ENCODE measurements at regions not wholly inside any gene's neighbourhood (a gene's known extent, or its start where the extent isn't known, plus 50 kb on each side); places are given as distances from the start of the nearest gene placed in this dataset.
A peak's percentile ranks its signal among the peaks of the same experiment; 100 is the strongest.

DNA sequence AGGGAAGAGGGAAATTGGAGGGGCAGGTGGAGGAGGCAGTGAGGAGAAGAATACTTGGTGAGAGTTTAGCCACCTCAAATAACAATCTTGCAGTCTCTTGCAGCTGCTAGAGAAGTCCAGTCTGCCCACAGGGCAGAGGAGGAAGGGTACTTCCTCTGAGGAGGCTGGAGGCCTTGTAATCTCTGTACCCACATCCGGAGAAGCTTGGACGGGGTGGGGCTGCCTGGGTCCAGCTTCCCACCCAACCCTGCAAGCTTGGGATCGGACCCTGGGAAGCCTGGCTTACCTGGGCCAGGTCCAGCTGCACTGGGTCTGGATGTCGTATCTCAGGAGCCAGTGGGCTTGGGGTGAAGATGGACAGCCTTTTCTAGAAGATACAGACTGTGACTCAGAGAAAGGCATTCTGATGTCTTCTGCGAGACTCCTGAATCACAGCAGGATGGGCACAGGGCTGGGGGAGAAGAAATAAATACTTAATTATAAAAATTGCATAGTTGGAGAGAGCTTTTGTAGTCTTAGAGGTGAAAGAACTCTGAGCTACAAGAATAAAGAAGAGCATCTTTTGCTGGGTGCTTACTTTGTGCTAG lies 111.8 kb upstream of the JUN start:
- H3K4me1 ChIP-seq (ENCODE audit: control insufficient read depth, insufficient read depth, low read length), result no peaks in the 10 kb centered on the region
- no peak overlapping the region for H3K4me3 ChIP-seq (ENCODE audit: low read depth, low read length)
- H3K9ac ChIP-seq (ENCODE audit: low read depth, low read length), result no peak overlapping the region
- no peaks in the 10 kb centered on the region for H3K9me3 ChIP-seq (ENCODE audit: control insufficient read depth, insufficient read depth, low read length)
- no peaks in the 10 kb centered on the region for H3K36me3 ChIP-seq (ENCODE audit: control insufficient read depth, insufficient read depth, low read length)
- H3K27me3 ChIP-seq (ENCODE audit: control insufficient read depth, insufficient read depth, low read length), result peaks cover 4% of the 10 kb centered on the region

DNA sequence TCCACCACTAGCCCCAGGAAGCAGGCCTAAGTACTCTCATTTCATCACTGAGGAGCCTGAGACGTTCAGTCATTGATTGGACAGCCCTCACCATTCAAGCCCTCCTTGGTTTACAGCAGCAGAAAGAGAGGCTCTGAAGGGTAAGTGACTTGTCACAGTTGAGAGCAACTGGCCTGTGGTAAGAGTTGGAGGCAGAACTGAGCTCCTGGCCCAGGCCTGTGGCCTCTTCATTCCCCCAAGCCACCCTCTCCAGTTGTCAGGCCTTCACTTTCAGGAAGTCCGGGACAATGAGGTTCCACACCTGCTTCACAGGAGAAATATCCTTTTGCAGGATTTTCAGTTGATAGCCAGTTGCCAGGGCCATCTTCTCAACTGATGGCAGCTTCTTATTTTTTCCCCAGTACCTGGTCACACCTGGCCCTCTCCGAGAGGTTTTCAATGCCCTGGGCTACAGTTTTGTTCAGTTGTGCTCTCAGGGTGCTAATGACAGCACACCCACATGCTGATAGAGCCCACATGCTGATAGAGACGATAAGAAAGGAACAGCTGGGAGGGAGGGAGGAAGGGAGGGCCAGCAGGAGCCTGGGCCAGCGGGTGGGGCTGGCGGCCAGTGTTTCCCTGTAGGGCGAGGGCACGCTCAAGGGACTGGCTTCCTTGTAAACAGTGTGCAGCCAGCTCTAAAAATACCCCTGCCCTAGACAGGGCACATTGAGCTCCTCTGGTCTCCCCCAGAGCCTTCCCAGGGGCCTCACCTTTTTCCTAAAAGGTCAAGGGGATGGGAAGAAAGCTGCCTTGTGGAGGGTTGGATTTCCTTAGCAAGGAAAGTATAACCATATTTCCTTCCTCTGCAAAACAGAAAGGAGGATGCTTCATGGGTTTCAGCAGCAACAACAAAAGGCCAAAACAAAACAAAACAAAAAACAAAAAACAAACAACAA lies 112.7 kb upstream of the JUN start:
- no peaks in the 10 kb centered on the region for H3K36me3 ChIP-seq (ENCODE audit: control insufficient read depth, insufficient read depth, low read length)
- no peak overlapping the region for H3K9ac ChIP-seq (ENCODE audit: low read depth, low read length)
- no peaks in the 10 kb centered on the region for H3K4me1 ChIP-seq (ENCODE audit: control insufficient read depth, insufficient read depth, low read length)
- H3K9me3 ChIP-seq (ENCODE audit: control insufficient read depth, insufficient read depth, low read length), result no peaks in the 10 kb centered on the region
- H3K27me3 ChIP-seq (ENCODE audit: control insufficient read depth, insufficient read depth, low read length), result peaks cover 4% of the 10 kb centered on the region
- H3K4me3 ChIP-seq (ENCODE audit: low read depth, low read length), result no peak overlapping the region

GRCh38 chr1:58898739-58899586 lies 115.1 kb upstream of the JUN start:
- Histone ChIP-seq H3K4me1 (ENCODE audit: control insufficient read depth, insufficient read depth, low read length) (peaks cover 3% of the 10 kb centered on the region), H3K4me3 (ENCODE audit: low read depth, low read length) (no peak overlapping the region), H3K36me3 (ENCODE audit: control insufficient read depth, insufficient read depth, low read length) (no peaks in the 10 kb centered on the region), H3K9me3 (ENCODE audit: control insufficient read depth, insufficient read depth, low read length) (no peaks in the 10 kb centered on the region), H3K27me3 (ENCODE audit: control insufficient read depth, insufficient read depth, low read length) (peaks cover 9% of the 10 kb centered on the region), H3K9ac (ENCODE audit: low read depth, low read length) (no peak overlapping the region)

DNA sequence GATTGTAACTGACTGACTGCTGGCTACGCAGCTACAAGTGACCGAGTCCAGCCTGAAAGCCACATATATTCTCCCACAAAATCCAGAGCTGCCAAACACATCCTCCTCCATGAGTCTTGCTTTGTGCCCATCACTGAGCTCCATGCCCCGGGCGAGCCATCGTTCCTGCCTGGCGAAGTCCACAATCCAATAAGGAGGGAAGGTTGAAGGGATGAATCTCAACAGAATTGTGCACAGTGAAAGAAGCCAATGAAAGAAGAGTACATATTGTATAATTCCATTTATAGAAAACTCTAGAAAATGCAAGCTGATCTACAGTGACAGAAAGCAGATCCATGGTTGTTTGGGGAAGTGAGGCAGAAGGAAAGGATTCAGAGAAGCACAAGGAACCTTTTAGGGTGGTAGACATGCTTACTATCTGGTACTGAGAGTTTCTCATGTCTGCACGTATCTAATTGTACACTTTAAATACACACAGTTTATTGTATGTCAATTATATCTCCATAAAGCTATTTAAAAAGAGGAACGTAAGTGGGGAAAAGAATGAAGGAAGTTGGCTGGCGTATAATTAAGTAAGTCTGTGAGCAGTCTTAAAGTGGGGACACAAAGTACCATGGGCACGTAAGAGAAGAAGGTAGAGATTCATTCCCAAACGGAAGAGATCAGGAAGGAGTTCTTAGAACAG lies 115.9 kb upstream of the JUN start:
- H3K9ac ChIP-seq (ENCODE audit: low read depth, low read length), result no peak overlapping the region

GRCh38 chr1:58900396-58900795 lies 116.5 kb upstream of the JUN start:
- no peak overlapping the region for H3K9ac ChIP-seq (ENCODE audit: low read depth, low read length)
- H3K4me3 ChIP-seq (ENCODE audit: low read depth, low read length), result no peak overlapping the region
- H3K36me3 ChIP-seq (ENCODE audit: control insufficient read depth, insufficient read depth, low read length), result no peaks in the 10 kb centered on the region
- peaks cover 3% of the 10 kb centered on the region for H3K4me1 ChIP-seq (ENCODE audit: control insufficient read depth, insufficient read depth, low read length)
- peaks cover 15% of the 10 kb centered on the region for H3K27me3 ChIP-seq (ENCODE audit: control insufficient read depth, insufficient read depth, low read length)
- H3K9me3 ChIP-seq (ENCODE audit: control insufficient read depth, insufficient read depth, low read length), result no peaks in the 10 kb centered on the region

More for the DNA sequence above, 115.9 kb upstream of the JUN start:
- no peaks in the 10 kb centered on the region for H3K36me3 ChIP-seq (ENCODE audit: control insufficient read depth, insufficient read depth, low read length)
- H3K4me1 ChIP-seq (ENCODE audit: control insufficient read depth, insufficient read depth, low read length), result peaks cover 3% of the 10 kb centered on the region
- H3K9me3 ChIP-seq (ENCODE audit: control insufficient read depth, insufficient read depth, low read length), result no peaks in the 10 kb centered on the region
- H3K27me3 ChIP-seq (ENCODE audit: control insufficient read depth, insufficient read depth, low read length), result peaks cover 9% of the 10 kb centered on the region
- H3K4me3 ChIP-seq (ENCODE audit: low read depth, low read length), result no peak overlapping the region

- H3K9me3 ChIP-seq (ENCODE audit: control insufficient read depth, insufficient read depth, low read length), result no peaks in the 10 kb centered on the region
- H3K4me3 ChIP-seq (ENCODE audit: low read depth, low read length), result no peak overlapping the region
- peaks cover 3% of the 10 kb centered on the region for H3K4me1 ChIP-seq (ENCODE audit: control insufficient read depth, insufficient read depth, low read length)
- no peaks in the 10 kb centered on the region for H3K36me3 ChIP-seq (ENCODE audit: control insufficient read depth, insufficient read depth, low read length)
- peaks cover 15% of the 10 kb centered on the region for H3K27me3 ChIP-seq (ENCODE audit: control insufficient read depth, insufficient read depth, low read length)
- H3K9ac ChIP-seq (ENCODE audit: low read depth, low read length), result no peak overlapping the region
These were observed 117.2 kb upstream of the JUN start for GRCh38 chr1:58901008-58901407.

DNA sequence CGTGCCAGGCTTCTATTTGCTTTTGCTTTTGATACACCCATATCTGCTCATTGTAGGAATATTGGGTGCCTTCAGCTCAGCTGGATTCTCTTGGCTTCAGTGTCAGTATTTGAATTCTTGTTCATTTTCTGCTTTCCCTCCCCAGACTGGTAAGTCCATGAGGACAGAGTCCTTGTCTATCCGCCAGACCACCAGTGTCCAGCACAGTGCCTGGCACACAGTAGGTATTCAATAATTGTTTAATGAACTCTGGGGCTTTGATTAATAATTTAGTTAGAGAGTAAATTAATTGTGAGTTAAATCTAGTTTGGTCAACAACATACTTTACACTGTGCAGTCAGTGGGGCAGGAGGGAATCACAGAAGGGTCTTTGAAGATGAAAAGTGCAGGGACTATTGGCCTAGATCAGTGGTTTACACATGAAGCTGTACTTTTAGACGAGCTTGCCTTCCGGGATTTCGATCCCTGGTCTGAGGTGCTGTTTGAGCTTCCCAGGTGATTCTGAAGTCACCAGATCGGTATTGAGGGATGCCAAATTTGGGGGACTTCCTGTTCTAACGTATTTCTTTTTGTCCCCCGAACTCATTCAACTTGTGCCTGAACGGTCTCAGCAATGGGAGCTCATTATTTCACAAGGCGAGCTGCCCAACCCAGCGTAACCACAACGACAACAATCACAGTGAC lies 119.1 kb upstream of the JUN start:
- no peak overlapping the region for H3K9ac ChIP-seq (ENCODE audit: low read depth, low read length)
- H3K4me3 ChIP-seq (ENCODE audit: low read depth, low read length), result peak overlapping the region; percentile 58
- peaks cover 15% of the 10 kb centered on the region for H3K27me3 ChIP-seq (ENCODE audit: control insufficient read depth, insufficient read depth, low read length)
- H3K4me1 ChIP-seq (ENCODE audit: control insufficient read depth, insufficient read depth, low read length), result peaks cover 3% of the 10 kb centered on the region
- no peaks in the 10 kb centered on the region for H3K9me3 ChIP-seq (ENCODE audit: control insufficient read depth, insufficient read depth, low read length)
- no peaks in the 10 kb centered on the region for H3K36me3 ChIP-seq (ENCODE audit: control insufficient read depth, insufficient read depth, low read length)

DNA sequence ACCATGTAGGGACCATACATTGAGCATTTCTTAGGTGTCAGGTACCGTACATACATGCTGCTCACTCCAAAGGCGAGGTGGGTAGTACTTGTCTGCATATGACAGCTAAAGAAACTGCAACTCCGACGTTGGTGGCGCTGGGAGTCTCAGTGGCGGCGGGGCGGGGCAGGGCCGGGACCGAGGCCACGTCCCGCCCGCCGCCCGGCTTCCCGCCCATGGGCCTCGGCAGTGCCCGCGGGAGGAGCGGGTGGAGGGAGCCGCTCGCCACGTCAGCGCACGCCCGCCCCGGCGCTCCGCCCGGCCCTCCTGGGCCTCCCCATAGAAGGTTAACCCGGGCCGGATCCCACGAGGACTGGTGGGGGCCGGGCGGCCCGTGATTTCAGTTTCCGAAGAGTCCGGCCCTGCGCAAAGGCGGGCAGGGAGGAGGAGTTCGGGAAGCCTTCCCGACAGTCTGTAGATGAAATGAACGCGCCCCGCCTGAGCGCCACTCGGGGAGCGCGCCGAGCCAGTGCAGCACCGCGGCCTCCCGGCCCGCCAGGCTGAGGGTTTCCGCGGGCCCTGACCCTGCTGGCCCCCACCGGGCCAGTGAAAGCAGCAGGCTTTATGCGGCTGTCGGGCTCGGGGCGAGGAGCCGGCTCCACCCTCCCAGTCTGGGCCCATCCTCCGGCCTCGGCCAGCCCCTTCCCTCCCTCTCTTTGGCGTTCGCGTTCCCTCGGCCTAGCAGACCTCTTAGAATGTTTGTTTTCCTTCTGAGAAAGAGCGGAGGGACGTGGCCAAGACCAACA lies 119.9 kb upstream of the JUN start:
- no peaks in the 10 kb centered on the region for H3K9me3 ChIP-seq (ENCODE audit: control insufficient read depth, insufficient read depth, low read length)
- no peaks in the 10 kb centered on the region for H3K36me3 ChIP-seq (ENCODE audit: control insufficient read depth, insufficient read depth, low read length)
- peak overlapping the region; percentile 58 for H3K4me3 ChIP-seq (ENCODE audit: low read depth, low read length)
- peaks cover 3% of the 10 kb centered on the region for H3K4me1 ChIP-seq (ENCODE audit: control insufficient read depth, insufficient read depth, low read length)
- H3K9ac ChIP-seq (ENCODE audit: low read depth, low read length), result peak overlapping the region; percentile 56
- H3K27me3 ChIP-seq (ENCODE audit: control insufficient read depth, insufficient read depth, low read length), result peaks cover 15% of the 10 kb centered on the region

GRCh38 chr1:58904299-58905125 lies 120.7 kb upstream of the JUN start:
- H3K27me3 ChIP-seq (ENCODE audit: control insufficient read depth, insufficient read depth, low read length), result peaks cover 15% of the 10 kb centered on the region
- H3K4me3 ChIP-seq (ENCODE audit: low read depth, low read length), result peak overlapping the region; percentile 58
- H3K9me3 ChIP-seq (ENCODE audit: control insufficient read depth, insufficient read depth, low read length), result no peaks in the 10 kb centered on the region
- no peak overlapping the region for H3K9ac ChIP-seq (ENCODE audit: low read depth, low read length)
- H3K36me3 ChIP-seq (ENCODE audit: control insufficient read depth, insufficient read depth, low read length), result no peaks in the 10 kb centered on the region
- H3K4me1 ChIP-seq (ENCODE audit: control insufficient read depth, insufficient read depth, low read length), result peaks cover 3% of the 10 kb centered on the region

GRCh38 chr1:58905126-58905490 lies 121.3 kb upstream of the JUN start:
- Histone ChIP-seq H3K36me3 (ENCODE audit: control insufficient read depth, insufficient read depth, low read length) (no peaks in the 10 kb centered on the region), H3K27me3 (ENCODE audit: control insufficient read depth, insufficient read depth, low read length) (peaks cover 15% of the 10 kb centered on the region), H3K4me1 (ENCODE audit: control insufficient read depth, insufficient read depth, low read length) (peaks cover 3% of the 10 kb centered on the region), H3K4me3 (ENCODE audit: low read depth, low read length) (no peak overlapping the region), H3K9ac (ENCODE audit: low read depth, low read length) (no peak overlapping the region), H3K9me3 (ENCODE audit: control insufficient read depth, insufficient read depth, low read length) (no peaks in the 10 kb centered on the region)

Data from iPS-15b (cell line).